ENCODE measurements at regions not wholly inside any gene's neighbourhood (a gene's known extent, or its start where the extent isn't known, plus 50 kb on each side); places are given as distances from the start of the nearest gene placed in this dataset.

DNA sequence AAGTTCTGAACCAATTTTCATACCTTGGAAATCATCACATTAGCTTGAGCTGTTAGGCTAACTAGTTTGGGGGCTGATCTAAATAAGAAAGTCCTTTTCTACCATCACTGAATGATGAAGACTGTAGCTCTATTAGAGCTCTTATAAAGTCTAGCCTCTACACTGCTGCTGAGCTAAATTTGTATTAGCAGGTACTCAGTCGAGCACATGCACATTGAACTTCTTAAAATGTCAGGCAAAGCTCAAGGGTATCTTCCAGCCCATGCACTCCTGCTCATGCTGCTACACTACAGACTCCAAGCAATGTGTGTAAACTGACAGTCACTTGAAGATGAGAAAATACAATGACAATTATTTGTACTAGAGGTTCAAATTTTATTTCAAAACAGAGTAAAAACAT is 158.8 kb upstream of the TMEM229A start:
- no peak for TF ChIP-seq CTCF (IDR thresholded peaks at IDR 0.05; ENCODE audit: insufficient read depth, low read length, poor library complexity, severe bottlenecking)
- TF ChIP-seq EZH2phosphoT487 (conservative IDR thresholded peaks at IDR 0.05; ENCODE audit: low read length), result no peak

Measured in SU-DHL-6 (cell line).